Calu3 (cell line): ENCODE measurements at regions not wholly inside any gene's neighbourhood (a gene's known extent, or its start where the extent isn't known, plus 50 kb on each side); places are given as distances from the start of the nearest gene placed in this dataset.
"Not testable (repeated sequence)": the region's sequence is repeated elsewhere in the genome, so short reads cannot be mapped to it uniquely, and the experiment has no call there.

Experiments used
- BruUV-seq: library from RNA; stranded (reverse); fragments of 400-500 nt; replicated peaks from 2 replicates; lab custom pipeline; 2021; lab: Mats Ljungman, UMichigan
- CTCF ChIA-PET: fragments of 300-600 bp; sonication (Branson Sonifier 250); formaldehyde crosslinking; loops from one replicate; lab custom pipeline; 2022; ENCODE audit warnings: antibody characterized with exemption; lab: Charles Lee
- DNase-seq: peaks from one replicate; pipeline ENCODE4 v3.0.0; 2022
- H3K27ac Mint-ChIP-seq: one replicate; pipeline ENCODE4 v1.8.0; 2022; ENCODE audit warnings: mixed read lengths; ENCODE audit not compliant: unreplicated experiment
- H3K27me3 Mint-ChIP-seq: one replicate; pipeline ENCODE4 v1.8.0; 2022; ENCODE audit warnings: mixed read lengths; ENCODE audit not compliant: unreplicated experiment
- H3K36me3 Mint-ChIP-seq: one replicate; pipeline ENCODE4 v1.8.0; 2022; ENCODE audit warnings: mild to moderate bottlenecking, moderate library complexity, mixed read lengths; ENCODE audit not compliant: insufficient read depth, unreplicated experiment
- H3K4me1 Mint-ChIP-seq: one replicate; pipeline ENCODE4 v1.8.0; 2022; ENCODE audit warnings: mild to moderate bottlenecking, low read depth, mixed read lengths; ENCODE audit not compliant: unreplicated experiment
- H3K4me3 Mint-ChIP-seq: one replicate; pipeline ENCODE4 v1.8.0; 2022; ENCODE audit warnings: mild to moderate bottlenecking, low read depth, moderate library complexity, mixed read lengths; ENCODE audit not compliant: unreplicated experiment
- H3K9me3 Mint-ChIP-seq: one replicate; pipeline ENCODE4 v1.8.0; 2022; ENCODE audit warnings: low read depth, mixed read lengths; ENCODE audit not compliant: unreplicated experiment
- intact Hi-C: fragments of 100-400 bp; cut with micrococcal nuclease; formaldehyde crosslinking; loops from one replicate; pipeline ENCODE4 v1.10.0; 2022; ENCODE audit not compliant: unreplicated experiment
- TF ChIP-seq, protein P1 (sequence below): fragments of 200-600 bp; IDR thresholded peaks from one replicate; pipeline ENCODE4 v1.8.0; 2022; ENCODE audit warnings: antibody characterized with exemption; ENCODE audit not compliant: unreplicated experiment

- no peak for DNase-seq
- H3K36me3 Mint-ChIP-seq, result peaks cover 5% of the 10 kb centered on the region
- no peaks in the 10 kb centered on the region for H3K9me3 Mint-ChIP-seq
- H3K4me1 Mint-ChIP-seq, result peaks cover 23% of the 10 kb centered on the region
- H3K27me3 Mint-ChIP-seq, result no peaks in the 10 kb centered on the region
- BruUV-seq, result no TSS peak
- H3K4me3 Mint-ChIP-seq, result no peak overlapping the region
- intact Hi-C loops, result no loop called here
- TF ChIP-seq, protein P1, sequence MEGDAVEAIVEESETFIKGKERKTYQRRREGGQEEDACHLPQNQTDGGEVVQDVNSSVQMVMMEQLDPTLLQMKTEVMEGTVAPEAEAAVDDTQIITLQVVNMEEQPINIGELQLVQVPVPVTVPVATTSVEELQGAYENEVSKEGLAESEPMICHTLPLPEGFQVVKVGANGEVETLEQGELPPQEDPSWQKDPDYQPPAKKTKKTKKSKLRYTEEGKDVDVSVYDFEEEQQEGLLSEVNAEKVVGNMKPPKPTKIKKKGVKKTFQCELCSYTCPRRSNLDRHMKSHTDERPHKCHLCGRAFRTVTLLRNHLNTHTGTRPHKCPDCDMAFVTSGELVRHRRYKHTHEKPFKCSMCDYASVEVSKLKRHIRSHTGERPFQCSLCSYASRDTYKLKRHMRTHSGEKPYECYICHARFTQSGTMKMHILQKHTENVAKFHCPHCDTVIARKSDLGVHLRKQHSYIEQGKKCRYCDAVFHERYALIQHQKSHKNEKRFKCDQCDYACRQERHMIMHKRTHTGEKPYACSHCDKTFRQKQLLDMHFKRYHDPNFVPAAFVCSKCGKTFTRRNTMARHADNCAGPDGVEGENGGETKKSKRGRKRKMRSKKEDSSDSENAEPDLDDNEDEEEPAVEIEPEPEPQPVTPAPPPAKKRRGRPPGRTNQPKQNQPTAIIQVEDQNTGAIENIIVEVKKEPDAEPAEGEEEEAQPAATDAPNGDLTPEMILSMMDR, result no peak
- CTCF ChIA-PET, result no interaction called here
- no peak overlapping the region for H3K27ac Mint-ChIP-seq
Observed at GRCh38 chrX:13412208-13412600, 92.4 kb upstream of the ATXN3L start.

- no peak overlapping the region for H3K4me3 Mint-ChIP-seq
Observed at GRCh38 chrX:13411496-13412207, 91.8 kb upstream of the ATXN3L start.

GRCh38 chrX:13408599-13408998 is 88.7 kb upstream of the ATXN3L start:
- H3K36me3 Mint-ChIP-seq, H3K9me3 Mint-ChIP-seq, H3K4me3 Mint-ChIP-seq, BruUV-seq, intact Hi-C loops, DNase-seq, H3K4me1 Mint-ChIP-seq, CTCF ChIA-PET, H3K27me3 Mint-ChIP-seq, H3K27ac Mint-ChIP-seq: not testable (repeated sequence)

More at GRCh38 chrX:13411496-13412207, 91.8 kb upstream of the ATXN3L start:
- Mint-ChIP-seq H3K27me3 (no peaks in the 10 kb centered on the region), H3K36me3 (peaks cover 5% of the 10 kb centered on the region), H3K9me3 (peaks cover 4% of the 10 kb centered on the region), H3K27ac (peak overlapping the region; percentile 65), H3K4me1 (peaks cover 23% of the 10 kb centered on the region)
- intact Hi-C loops, result no loop called here
- CTCF ChIA-PET, result no interaction called here
- TF ChIP-seq, protein P1, result no peak
- BruUV-seq, result no TSS peak
- DNase-seq, result peak; percentile 61

DNA sequence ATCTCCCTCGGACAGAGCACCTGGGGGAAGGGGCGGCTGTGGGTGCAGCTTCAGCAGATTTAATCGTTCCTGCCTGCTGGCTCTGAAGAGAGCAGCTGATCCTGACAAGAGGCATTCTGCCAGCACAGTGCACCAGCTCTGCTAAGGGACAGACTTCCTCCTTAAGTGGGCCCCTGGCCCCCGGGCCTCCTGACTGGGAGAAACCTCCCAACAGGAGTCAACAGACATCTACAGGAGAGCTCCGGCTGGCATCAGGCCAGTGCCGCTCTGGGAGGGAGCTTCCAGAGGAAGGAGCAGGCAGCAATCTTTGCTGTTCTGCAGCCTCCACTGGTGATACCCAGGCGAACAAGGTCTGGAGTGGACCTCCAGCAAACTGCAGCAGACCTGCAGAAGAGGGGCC is 84.9 kb upstream of the ATXN3L start:
- H3K9me3 Mint-ChIP-seq, BruUV-seq, CTCF ChIA-PET, intact Hi-C loops, H3K4me3 Mint-ChIP-seq, H3K4me1 Mint-ChIP-seq, H3K27ac Mint-ChIP-seq, H3K36me3 Mint-ChIP-seq, H3K27me3 Mint-ChIP-seq, DNase-seq: not testable (repeated sequence)

GRCh38 chrX:13404364-13404763 is 84.5 kb upstream of the ATXN3L start:
- Mint-ChIP-seq H3K27me3 (no peaks in the 10 kb centered on the region), H3K9me3 (peaks cover 7% of the 10 kb centered on the region), H3K4me3 (no peak overlapping the region), H3K4me1 (peaks cover 12% of the 10 kb centered on the region), H3K36me3 (no peaks in the 10 kb centered on the region), H3K27ac (no peak overlapping the region)
- CTCF ChIA-PET, result no interaction called here
- no TSS peak for BruUV-seq
- DNase-seq, result no peak
- TF ChIP-seq, protein P1, result no peak
- intact Hi-C loops, result no loop called here
